Suprapubic skin (tissue), 4 donors: ENCODE measurements at regions not wholly inside any gene's neighbourhood (a gene's known extent, or its start where the extent isn't known, plus 50 kb on each side); places are given as distances from the start of the nearest gene placed in this dataset.
"Not testable (repeated sequence)": the region's sequence is repeated elsewhere in the genome, so short reads cannot be mapped to it uniquely, and the experiment has no call there.

Experiments
- DNase-seq, 2 donors: peaks; one replicate each; pipeline ENCODE4 v3.0.0-alpha.2; 2019; ENCODE audit warnings: low spot score in 2 of 2
- H3K27ac ChIP-seq: fragments of 200-600 bp; sonication (generic); one replicate; pipeline ENCODE4 v1.5.1; 2019
- H3K27me3 ChIP-seq: fragments of 200-600 bp; sonication (generic); one replicate; pipeline ENCODE4 v1.5.1; 2019
- H3K36me3 ChIP-seq: fragments of 200-600 bp; sonication (generic); one replicate; pipeline ENCODE4 v1.5.1; 2019
- H3K4me1 ChIP-seq: fragments of 200-600 bp; sonication (generic); one replicate; pipeline ENCODE4 v1.5.1; 2019
- H3K4me3 ChIP-seq: fragments of 200-600 bp; sonication (generic); one replicate; pipeline ENCODE4 v1.5.1; 2019; ENCODE audit warnings: mild to moderate bottlenecking
- H3K9me3 ChIP-seq: fragments of 200-600 bp; sonication (generic); one replicate; pipeline ENCODE4 v1.5.1; 2019
- EP300 ChIP-seq: sonication (generic); formaldehyde crosslinking; IDR thresholded peaks from one replicate; pipeline ENCODE4 v1.6.1; 2017; ENCODE audit warnings: antibody characterized with exemption
- POLR2A ChIP-seq, 2 donors: fragments of 450-650 bp; IDR thresholded peaks; one replicate each; pipeline ENCODE4 v1.6.1; 2017; ENCODE audit warnings: antibody characterized with exemption in 2 of 2, mild to moderate bottlenecking in 2 of 2, moderate library complexity in 2 of 2
- POLR2AphosphoS5 ChIP-seq, 3 donors: sonication (generic); formaldehyde crosslinking; IDR thresholded peaks; one replicate each; pipeline ENCODE4 v1.6.1; 2017; ENCODE audit warnings: antibody characterized with exemption in 3 of 3
- WGBS: methylation state at CpG from one replicate; pipeline ENCODE4 v1.1.5; 2018; 5-methylcytosine and 5-hydroxymethylcytosine counted together
- TF ChIP-seq, protein P1 (sequence below), 2 donors: fragments of 200-600 bp in 1 of 2; fragments of 450-650 bp in 1 of 2; sonication (generic) in 1 of 2; IDR thresholded peaks; one replicate each; pipeline ENCODE4 v1.5.1; 2016 to 2019; ENCODE audit warnings: antibody characterized with exemption in 2 of 2, mild to moderate bottlenecking in 1 of 2, moderate library complexity in 1 of 2

DNA sequence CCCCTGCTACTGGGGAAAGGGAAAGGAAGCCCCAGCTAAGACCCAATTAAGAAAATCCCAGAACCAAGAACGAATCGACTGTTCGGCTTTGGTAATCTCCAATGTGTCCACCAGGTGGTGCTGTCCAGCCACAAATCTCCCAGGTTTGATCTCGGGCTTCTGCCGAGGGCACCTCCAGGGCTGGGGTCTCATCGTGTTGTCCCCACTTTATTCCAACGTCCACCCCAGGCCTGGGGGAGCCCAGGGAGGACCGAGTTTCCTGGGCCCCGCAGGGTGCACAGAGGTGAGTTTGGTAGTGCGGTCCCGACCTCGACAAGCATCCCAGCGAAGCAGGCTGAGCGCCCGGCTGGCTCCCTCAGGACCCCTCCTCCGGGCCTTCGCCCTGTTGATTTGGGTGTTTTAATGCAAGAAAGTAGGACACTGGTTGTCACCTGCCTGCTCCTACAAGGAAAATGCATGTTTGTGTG, 185.1 kb downstream of the GOLGA6L6 start:
- 80% methylated on average over 17 of the region's 17 CpGs for WGBS
- TF ChIP-seq EP300: no peak
- no peak for TF ChIP-seq POLR2A (IDR thresholded peaks at IDR 0.05)
- TF ChIP-seq POLR2AphosphoS5 (IDR thresholded peaks at IDR 0.05): no peak
- TF ChIP-seq, protein P1, sequence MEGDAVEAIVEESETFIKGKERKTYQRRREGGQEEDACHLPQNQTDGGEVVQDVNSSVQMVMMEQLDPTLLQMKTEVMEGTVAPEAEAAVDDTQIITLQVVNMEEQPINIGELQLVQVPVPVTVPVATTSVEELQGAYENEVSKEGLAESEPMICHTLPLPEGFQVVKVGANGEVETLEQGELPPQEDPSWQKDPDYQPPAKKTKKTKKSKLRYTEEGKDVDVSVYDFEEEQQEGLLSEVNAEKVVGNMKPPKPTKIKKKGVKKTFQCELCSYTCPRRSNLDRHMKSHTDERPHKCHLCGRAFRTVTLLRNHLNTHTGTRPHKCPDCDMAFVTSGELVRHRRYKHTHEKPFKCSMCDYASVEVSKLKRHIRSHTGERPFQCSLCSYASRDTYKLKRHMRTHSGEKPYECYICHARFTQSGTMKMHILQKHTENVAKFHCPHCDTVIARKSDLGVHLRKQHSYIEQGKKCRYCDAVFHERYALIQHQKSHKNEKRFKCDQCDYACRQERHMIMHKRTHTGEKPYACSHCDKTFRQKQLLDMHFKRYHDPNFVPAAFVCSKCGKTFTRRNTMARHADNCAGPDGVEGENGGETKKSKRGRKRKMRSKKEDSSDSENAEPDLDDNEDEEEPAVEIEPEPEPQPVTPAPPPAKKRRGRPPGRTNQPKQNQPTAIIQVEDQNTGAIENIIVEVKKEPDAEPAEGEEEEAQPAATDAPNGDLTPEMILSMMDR (IDR thresholded peaks at IDR 0.05): peak; percentile 43 to 54
- no peak overlapping the region for H3K27ac ChIP-seq
- no peak overlapping the region for H3K4me3 ChIP-seq
- H3K27me3 ChIP-seq: no peaks in the 10 kb centered on the region
- no peaks in the 10 kb centered on the region for H3K36me3 ChIP-seq
- no peaks in the 10 kb centered on the region for H3K4me1 ChIP-seq
- no peaks in the 10 kb centered on the region for H3K9me3 ChIP-seq
- peak; percentile 64 to 81 for DNase-seq

DNA sequence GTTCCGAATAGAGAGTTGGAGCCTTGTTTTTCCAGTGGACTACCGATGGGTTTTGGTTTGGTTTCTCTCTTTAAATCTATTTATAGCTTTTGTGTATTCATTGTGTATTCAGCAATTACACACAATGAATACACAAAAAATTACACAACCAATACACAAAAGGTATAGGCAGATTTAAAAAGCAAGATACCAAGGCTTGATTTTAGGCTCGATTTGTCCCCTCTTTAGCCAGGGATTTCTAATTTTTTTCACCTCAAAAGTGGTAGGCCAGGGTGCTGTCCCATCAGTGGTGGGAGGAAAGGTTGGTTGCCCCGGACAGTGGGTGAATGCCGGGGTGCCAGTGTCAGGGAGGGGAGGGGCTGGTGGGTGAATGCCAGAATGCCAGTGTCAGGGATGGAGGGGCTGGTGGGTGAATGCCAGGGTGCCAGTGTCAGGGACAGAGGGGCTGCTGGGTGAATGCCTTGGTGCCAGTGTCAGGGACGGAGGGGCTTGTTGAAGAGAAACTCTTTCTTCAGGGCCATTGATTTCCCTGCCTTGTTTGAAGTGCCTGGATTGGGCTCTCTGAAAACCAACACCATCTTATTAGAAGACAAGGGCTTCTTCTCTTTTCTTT, 186.2 kb downstream of the GOLGA6L6 start:
- H3K27me3 ChIP-seq: no peaks in the 10 kb centered on the region
- H3K9me3 ChIP-seq: no peaks in the 10 kb centered on the region
- H3K36me3 ChIP-seq: no peaks in the 10 kb centered on the region
- H3K4me3 ChIP-seq: no peak overlapping the region
- DNase-seq: peak; percentile 55 to 79
- H3K4me1 ChIP-seq: no peaks in the 10 kb centered on the region
- no peak overlapping the region for H3K27ac ChIP-seq
- 84% methylated on average over 6 of the region's 6 CpGs for WGBS
- TF ChIP-seq EP300 (no peak), POLR2AphosphoS5 (IDR thresholded peaks at IDR 0.05) (no peak), POLR2A (IDR thresholded peaks at IDR 0.05) (no peak)
- TF ChIP-seq, protein P1 (IDR thresholded peaks at IDR 0.05): no peak

DNA sequence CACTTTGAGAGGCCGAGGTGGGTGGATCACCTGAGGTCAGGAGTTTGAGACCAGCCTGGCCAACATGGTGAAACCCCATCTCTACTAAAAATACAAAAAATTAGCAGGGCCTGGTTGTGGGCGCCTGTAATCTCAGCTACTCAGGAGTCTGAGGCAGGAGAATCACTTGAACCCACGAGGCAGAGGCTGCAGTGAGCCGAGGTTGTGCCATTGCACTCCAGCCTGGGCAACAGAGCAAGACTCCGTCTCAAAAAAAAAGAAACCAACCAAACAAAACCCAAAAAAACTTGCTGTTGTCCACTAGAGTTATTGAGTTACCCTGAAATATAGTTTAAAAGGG, 186.7 kb downstream of the GOLGA6L6 start:
- WGBS: 65% methylated on average over 5 of the region's 5 CpGs
- not testable (repeated sequence) for H3K4me3 ChIP-seq, H3K4me1 ChIP-seq, H3K27ac ChIP-seq, DNase-seq, H3K9me3 ChIP-seq, H3K36me3 ChIP-seq, H3K27me3 ChIP-seq

DNA sequence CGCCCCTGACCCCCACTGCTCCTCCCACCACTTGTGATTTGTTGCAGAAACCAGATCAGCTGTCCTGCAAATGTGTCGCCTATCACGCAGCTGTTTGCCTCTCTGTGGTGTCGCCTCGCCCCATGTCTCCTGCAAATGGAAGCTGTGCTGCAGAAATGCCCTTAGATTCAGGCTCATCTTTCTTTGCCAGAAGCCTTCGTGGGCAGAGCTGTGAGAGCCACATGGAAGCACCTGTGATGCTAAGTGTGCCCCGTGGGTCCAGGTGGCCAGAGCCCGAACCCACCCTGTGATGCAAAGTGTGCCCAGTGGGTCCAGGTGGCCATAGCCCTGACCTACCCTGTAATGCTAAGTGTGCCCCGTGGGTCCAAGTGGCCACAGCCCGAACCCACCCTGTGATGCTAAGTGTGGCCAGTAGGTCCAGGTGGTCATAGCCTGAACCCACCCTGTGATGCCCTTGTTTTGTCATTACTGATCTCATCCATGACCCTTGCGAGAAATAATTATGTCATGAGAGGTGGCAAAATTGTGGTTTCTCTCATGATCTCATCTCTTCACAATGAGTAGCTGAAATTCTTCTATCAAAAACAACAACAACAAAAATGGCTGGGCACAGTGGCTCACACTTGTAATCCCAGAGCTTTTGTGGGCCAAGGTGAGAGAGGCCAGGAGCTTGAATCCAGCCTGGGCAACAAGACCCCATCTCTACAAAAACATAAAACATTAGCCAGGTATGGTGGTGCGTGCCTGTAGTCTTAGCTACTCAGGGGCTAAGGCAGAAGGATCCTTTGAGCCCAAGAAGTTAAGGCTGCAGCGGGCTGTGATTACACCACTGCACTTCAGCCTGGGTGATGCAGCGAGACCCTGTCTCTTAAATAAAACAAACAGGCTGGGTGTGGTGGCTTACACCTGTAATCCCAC, 187.4 kb downstream of the GOLGA6L6 start:
- Histone ChIP-seq H3K36me3 (no peaks in the 10 kb centered on the region), H3K4me1 (no peaks in the 10 kb centered on the region), H3K27ac (no peak overlapping the region), H3K9me3 (no peaks in the 10 kb centered on the region), H3K27me3 (no peaks in the 10 kb centered on the region), H3K4me3 (no peak overlapping the region)
- TF ChIP-seq POLR2AphosphoS5 (IDR thresholded peaks at IDR 0.05) (no peak), EP300 (no peak), POLR2A (IDR thresholded peaks at IDR 0.05) (no peak)
- TF ChIP-seq, protein P1 (IDR thresholded peaks at IDR 0.05): no peak
- DNase-seq: peak; percentile 49 to 78
- WGBS: 75% methylated on average over 14 of the region's 14 CpGs

DNA sequence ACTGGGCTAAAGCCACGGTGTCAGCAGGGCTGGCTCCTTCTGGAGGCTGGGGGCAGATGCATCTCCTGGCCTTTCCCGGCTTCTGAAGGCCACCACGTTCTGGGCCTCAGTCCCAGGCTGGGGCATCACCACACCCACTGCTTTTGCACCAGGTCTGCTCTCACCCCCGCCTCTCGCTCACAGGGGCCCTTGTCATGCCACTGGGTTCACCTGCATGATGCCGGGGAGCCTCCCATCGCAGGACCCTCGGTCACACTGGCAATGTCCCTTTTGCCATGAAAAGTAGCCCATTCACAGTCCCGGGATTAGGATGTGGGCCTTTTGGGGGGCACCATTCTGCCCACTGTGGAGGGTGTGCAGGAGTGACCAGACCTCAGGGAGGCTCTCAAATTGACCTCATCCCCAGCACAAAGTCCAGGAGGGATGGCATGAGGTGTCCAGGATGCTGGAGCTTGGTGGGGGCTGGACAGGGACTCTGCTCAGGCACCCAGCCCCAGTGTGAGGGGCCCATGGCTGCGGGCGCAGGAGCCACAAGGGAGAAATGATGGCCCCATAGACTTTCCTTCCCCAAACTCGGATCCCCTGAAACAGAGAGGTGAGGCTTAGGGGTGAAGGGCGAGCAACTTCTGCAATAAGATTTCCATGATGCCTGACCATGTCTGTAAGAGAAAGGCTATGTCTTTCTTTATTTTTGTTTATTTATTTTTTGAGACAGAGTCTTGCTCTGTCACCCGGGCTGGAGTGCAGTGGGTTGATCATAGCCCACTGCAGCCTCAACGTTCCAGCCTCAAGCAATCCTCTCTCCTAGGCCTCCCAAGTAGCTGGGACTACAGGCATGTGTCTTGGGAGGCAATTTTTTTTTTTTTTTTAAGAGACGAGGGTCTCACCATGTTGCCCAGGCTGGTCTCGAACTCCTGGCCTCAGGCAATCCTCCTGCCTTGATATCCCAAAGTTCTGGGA, 189.1 kb downstream of the GOLGA6L6 start:
- Histone ChIP-seq H3K36me3 (no peaks in the 10 kb centered on the region), H3K9me3 (peaks cover 1% of the 10 kb centered on the region), H3K27ac (no peak overlapping the region), H3K27me3 (no peaks in the 10 kb centered on the region), H3K4me3 (no peak overlapping the region), H3K4me1 (no peaks in the 10 kb centered on the region)
- WGBS: 70% methylated on average over 17 of the region's 17 CpGs
- DNase-seq: peak; percentile 49 to 79
- TF ChIP-seq POLR2AphosphoS5 (IDR thresholded peaks at IDR 0.05) (no peak), POLR2A (IDR thresholded peaks at IDR 0.05) (no peak), EP300 (no peak)
- TF ChIP-seq, protein P1 (IDR thresholded peaks at IDR 0.05): no peak
